Fibroblast of skin of back (primary cell): ENCODE measurements at regions not wholly inside any gene's neighbourhood (a gene's known extent, or its start where the extent isn't known, plus 50 kb on each side); places are given as distances from the start of the nearest gene placed in this dataset.

ENCODE experiments used
- DNase-seq: peaks from one replicate; pipeline ENCODE4 v3.0.0-alpha.2; 2013

- no peak for DNase-seq
These were observed 304.0 kb downstream of the MAF start for GRCh38 chr16:79296491-79296890.

GRCh38 chr16:79295746-79296145, 304.8 kb downstream of the MAF start:
- no peak for DNase-seq

- no peak for DNase-seq
These were observed 305.4 kb downstream of the MAF start for GRCh38 chr16:79295162-79295561.

- no peak for DNase-seq
These were observed 306.0 kb downstream of the MAF start for GRCh38 chr16:79294568-79294967.

GRCh38 chr16:79293836-79294460, 306.6 kb downstream of the MAF start:
- DNase-seq, result no peak

- no peak for DNase-seq
These were observed 312.5 kb downstream of the MAF start for GRCh38 chr16:79288066-79288465.

- DNase-seq, result no peak
These were observed 313.1 kb downstream of the MAF start for GRCh38 chr16:79287424-79287917.

- DNase-seq, result no peak
These were observed 313.7 kb downstream of the MAF start for GRCh38 chr16:79286646-79287423.

- no peak for DNase-seq
These were observed 315.8 kb downstream of the MAF start for GRCh38 chr16:79284766-79285165.

- no peak for DNase-seq
These were observed 317.0 kb downstream of the MAF start for GRCh38 chr16:79283578-79283977.

- no peak for DNase-seq
These were observed 317.7 kb downstream of the MAF start for GRCh38 chr16:79282806-79283205.

GRCh38 chr16:79278506-79278905, 322.0 kb downstream of the MAF start:
- no peak for DNase-seq

- DNase-seq, result no peak
These were observed 324.0 kb downstream of the MAF start for GRCh38 chr16:79276501-79276900.

- no peak for DNase-seq
These were observed 326.3 kb downstream of the MAF start for GRCh38 chr16:79274264-79274663.

GRCh38 chr16:79272141-79272577, 328.4 kb downstream of the MAF start:
- no peak for DNase-seq

GRCh38 chr16:79271583-79271982, 329.0 kb downstream of the MAF start:
- DNase-seq, result no peak

GRCh38 chr16:79270011-79270410, 330.5 kb downstream of the MAF start:
- DNase-seq, result no peak

- no peak for DNase-seq
These were observed 331.2 kb downstream of the MAF start for GRCh38 chr16:79269211-79269863.

- DNase-seq, result no peak
These were observed 332.8 kb downstream of the MAF start for GRCh38 chr16:79267781-79268180.

GRCh38 chr16:79267146-79267545, 333.4 kb downstream of the MAF start:
- DNase-seq, result no peak

- DNase-seq, result no peak
These were observed 334.8 kb downstream of the MAF start for GRCh38 chr16:79265701-79266100.

GRCh38 chr16:79265196-79265595, 335.3 kb downstream of the MAF start:
- no peak for DNase-seq

GRCh38 chr16:79264237-79265109, 336.1 kb downstream of the MAF start:
- DNase-seq, result no peak
